K562 (cell line): ENCODE measurements at regions not wholly inside any gene's neighbourhood (a gene's known extent, or its start where the extent isn't known, plus 50 kb on each side); places are given as distances from the start of the nearest gene placed in this dataset.

Source experiments
- ARID4B ChIP-seq: sonication (generic); formaldehyde crosslinking; IDR thresholded peaks from 2 replicates; pipeline ENCODE4 v1.8.0; 2022; ENCODE audit warnings: mild to moderate bottlenecking, missing genetic modification reagents
- EZH2 ChIP-seq: IDR thresholded peaks from 2 replicates; pipeline ENCODE4 v1.6.1; 2012; ENCODE audit warnings: low read depth, mild to moderate bottlenecking, inconsistent platforms, low read length, borderline replicate concordance
- FOXJ3 ChIP-seq: sonication (generic); formaldehyde crosslinking; IDR thresholded peaks from 2 replicates; pipeline ENCODE4 v1.4.0; 2020; ENCODE audit warnings: mild to moderate bottlenecking, missing genetic modification reagents
- FOXM1 ChIP-seq, 2 experiments: fragments of 450-650 bp in 1 of 2; sonication (generic) in 1 of 2; formaldehyde crosslinking in 1 of 2; IDR thresholded peaks; 2 replicates each; pipeline versions ENCODE4 v1.6.1 to v1.9.0; 2017 to 2022; ENCODE audit warnings: low read depth in 2 of 2, mild to moderate bottlenecking in 2 of 2, missing genetic modification reagents in 1 of 2, moderate library complexity in 1 of 2
- POU5F1 ChIP-seq: fragments of 150-350 bp; IDR thresholded peaks from 2 replicates; pipeline ENCODE4 v1.6.1; 2014; ENCODE audit warnings: borderline replicate concordance, low read length, low read depth, mild to moderate bottlenecking; ENCODE audit not compliant: partially characterized antibody
- REST ChIP-seq, 2 experiments: fragments of 450-650 bp; formaldehyde crosslinking in 1 of 2; IDR thresholded peaks; 2 replicates each; pipeline versions ENCODE4 v1.4.0 to v1.6.1; 2014 to 2020; ENCODE audit warnings: mild to moderate bottlenecking in 2 of 2, borderline replicate concordance in 1 of 2, low read depth in 1 of 2
- TGIF2 ChIP-seq: sonication (generic); formaldehyde crosslinking; IDR thresholded peaks from 2 replicates; pipeline ENCODE4 v1.8.1; 2022; ENCODE audit warnings: mild to moderate bottlenecking, missing genetic modification reagents, moderate library complexity
- ZNF146 ChIP-seq: IDR thresholded peaks from one replicate; pipeline ENCODE4 v1.6.1; 2018; ENCODE audit warnings: missing compliant biosample characterization; ENCODE audit not compliant: unreplicated experiment
- ZNF445 ChIP-seq: fragments of 250-450 bp; sonication (Bioruptor Pico); IDR thresholded peaks from 2 replicates; pipeline ENCODE4 v1.4.0; 2020; ENCODE audit warnings: low read depth, mild to moderate bottlenecking, moderate library complexity
- ZNF561 ChIP-seq: fragments of 450-650 bp; formaldehyde crosslinking; conservative IDR thresholded peaks from 2 replicates; pipeline ENCODE4 v1.4.0; 2020; ENCODE audit warnings: mild to moderate bottlenecking, moderate library complexity
- TF ChIP-seq, protein P1 (sequence below): sonication (generic); formaldehyde crosslinking; IDR thresholded peaks from 2 replicates; pipeline ENCODE4 v1.8.0; 2022; ENCODE audit warnings: missing genetic modification reagents, mild to moderate bottlenecking, borderline replicate concordance

GRCh38 chr3:107204121-107204520, 173.1 kb upstream of the CCDC54 start:
- TF ChIP-seq REST (IDR thresholded peaks at IDR 0.05; ENCODE audit: borderline replicate concordance), result no peak
- no peak for TF ChIP-seq REST (CRISPR knock-in tag; IDR thresholded peaks at IDR 0.05; ENCODE audit: low read depth)
- TF ChIP-seq ZNF146 (CRISPR knock-in tag), result no peak
- TF ChIP-seq FOXJ3 (CRISPR knock-in tag), result no peak
- TF ChIP-seq, protein P1, sequence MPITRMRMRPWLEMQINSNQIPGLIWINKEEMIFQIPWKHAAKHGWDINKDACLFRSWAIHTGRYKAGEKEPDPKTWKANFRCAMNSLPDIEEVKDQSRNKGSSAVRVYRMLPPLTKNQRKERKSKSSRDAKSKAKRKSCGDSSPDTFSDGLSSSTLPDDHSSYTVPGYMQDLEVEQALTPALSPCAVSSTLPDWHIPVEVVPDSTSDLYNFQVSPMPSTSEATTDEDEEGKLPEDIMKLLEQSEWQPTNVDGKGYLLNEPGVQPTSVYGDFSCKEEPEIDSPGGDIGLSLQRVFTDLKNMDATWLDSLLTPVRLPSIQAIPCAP, result no peak
- TF ChIP-seq ARID4B, result no peak
- TF ChIP-seq ZNF561, result no peak
- TF ChIP-seq ZNF445, result no peak
- no peak for TF ChIP-seq POU5F1
- TF ChIP-seq TGIF2, result no peak
- no peak for TF ChIP-seq FOXM1 (IDR thresholded peaks at IDR 0.05; ENCODE audit: low read depth)
- TF ChIP-seq FOXM1 (CRISPR knock-in tag; IDR thresholded peaks at IDR 0.05; ENCODE audit: low read depth), result no peak
- TF ChIP-seq EZH2, result no peak
